Occipital lobe (tissue), 1 donor: ENCODE measurements at regions not wholly inside any gene's neighbourhood (a gene's known extent, or its start where the extent isn't known, plus 50 kb on each side); places are given as distances from the start of the nearest gene placed in this dataset.
A peak's percentile ranks its signal among the peaks of the same experiment; 100 is the strongest.
"Not testable (repeated sequence)": the region's sequence is repeated elsewhere in the genome, so short reads cannot be mapped to it uniquely, and the experiment has no call there.

Source experiments
- DNase-seq: peaks from one replicate; lab custom pipeline; 2025; lab: John Stamatoyannopoulos, UW

DNA sequence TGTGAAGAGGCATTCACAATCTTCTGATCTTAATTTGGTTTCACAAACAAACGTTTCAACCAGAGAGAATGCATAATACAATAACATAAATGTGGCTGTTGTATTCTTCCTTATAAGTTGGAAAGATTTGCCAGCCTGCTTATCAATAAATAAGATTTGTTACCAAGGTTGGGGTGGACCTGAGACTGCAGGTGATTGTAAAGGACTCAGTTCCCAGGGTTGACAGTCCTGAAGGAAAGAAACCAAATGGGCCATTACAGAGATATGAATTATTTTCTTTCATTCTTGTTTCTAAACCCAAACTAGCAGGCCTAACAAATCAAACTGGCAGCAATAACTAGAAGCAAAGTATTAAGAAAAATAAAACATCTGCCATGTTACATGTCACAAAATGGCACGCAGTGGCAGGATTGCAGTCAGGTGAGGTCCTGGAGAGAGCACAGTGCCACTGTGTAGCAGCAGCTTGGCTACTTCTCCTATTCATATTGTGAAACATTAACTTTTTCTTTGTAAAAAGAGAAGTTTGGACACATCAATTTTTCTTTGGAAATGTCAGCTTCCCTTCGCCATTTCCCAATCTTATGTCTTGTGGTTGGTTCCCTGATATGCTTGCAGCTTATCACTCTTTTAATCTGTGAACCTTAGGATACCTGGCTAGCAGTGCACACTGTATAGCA lies 133.8 kb upstream of the EMCN start:
- no peak for DNase-seq

DNA sequence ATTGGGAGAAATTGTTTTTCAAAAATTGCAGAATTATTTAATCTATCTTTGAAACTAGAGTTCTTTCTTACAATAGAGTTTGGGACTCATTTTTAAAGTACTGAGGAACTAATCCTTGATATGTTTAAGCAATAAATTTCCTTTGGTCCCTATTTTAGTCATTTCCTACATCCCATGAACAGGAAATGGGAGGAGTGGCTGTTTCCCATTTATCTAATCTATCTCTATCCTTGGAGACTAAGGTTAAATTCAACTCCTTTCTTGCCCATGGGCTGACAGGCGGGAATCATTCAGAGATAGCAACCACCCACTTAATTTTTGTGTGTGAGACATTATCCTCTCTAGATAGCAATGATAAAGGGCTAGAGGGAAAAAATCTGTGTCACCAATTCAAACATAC lies 131.6 kb upstream of the EMCN start:
- DNase-seq = no peak

DNA sequence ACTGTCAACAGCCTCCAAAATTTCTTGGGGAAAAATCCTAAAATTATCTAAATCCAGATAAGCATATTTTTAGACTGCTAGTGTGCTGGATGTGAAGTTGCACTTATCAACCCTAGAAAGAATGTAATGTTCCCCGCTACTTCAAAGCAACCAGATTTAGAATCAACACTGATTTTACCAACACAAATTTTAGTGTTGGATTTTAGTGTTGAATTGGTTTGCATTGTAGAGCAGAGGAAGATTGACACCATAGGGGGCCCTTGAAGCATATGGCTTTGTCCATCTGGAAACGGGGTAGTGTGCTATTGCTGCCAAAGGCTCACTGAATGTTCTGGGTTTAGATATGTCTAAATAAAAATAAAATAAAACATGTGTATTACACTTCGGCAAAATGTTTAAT lies 126.3 kb upstream of the EMCN start:
- DNase-seq = no peak

DNA sequence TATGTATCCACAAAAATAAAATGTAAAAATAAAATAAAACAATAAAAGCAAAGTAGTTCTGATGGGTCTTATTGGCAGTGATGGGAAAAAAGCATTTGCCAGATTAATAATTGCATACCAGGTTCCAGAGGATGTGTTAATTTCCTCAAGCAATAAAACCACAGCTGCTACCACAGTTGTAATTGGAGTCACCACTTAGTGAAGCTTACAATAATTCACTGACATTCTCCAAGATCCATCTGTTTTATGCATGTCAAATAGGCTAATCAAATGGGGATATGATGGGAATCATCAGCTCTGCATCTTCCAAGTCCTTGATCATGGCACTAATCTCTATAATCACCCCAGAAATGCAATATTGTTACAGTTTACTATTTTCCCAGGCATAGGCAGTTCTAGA lies 123.5 kb upstream of the EMCN start:
- DNase-seq = no peak

DNA sequence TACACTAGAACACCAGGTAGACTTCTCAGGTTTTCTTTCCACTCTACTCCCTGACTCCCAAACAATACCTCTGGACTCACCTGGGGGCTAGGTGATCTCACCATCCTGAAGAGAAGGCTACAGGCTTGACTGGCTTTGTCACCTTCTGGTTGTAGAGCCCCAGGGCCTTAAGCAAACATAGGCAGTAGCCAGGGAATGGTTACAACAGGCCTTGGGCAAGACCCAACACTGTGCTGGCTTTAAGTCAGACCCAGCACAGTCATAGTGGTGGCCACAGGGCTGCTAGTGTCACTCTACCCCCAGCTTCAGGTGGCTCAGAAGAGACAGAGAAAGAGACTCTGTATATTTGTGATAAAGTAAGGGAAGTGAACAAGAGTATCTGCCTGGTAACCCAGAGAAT lies 118.1 kb upstream of the EMCN start:
- no peak for DNase-seq

DNA sequence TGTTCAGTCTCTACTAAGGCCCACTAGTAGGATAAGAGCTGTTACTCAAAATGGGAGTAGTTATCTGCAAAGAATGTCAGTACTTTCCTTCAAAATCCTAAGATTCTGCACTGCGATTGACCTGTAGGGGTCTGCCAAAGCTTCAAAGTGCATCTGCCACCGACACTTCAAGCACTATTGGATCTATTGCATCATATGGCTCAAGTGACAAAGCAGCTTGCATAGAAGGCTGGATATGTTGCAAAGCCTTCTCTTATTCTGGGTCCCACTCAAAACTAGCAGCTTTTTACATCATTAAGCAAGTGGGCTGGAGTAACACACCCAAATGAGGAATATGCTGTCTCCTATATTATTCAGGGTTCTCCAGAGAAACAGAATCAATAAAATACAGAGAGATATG lies 115.4 kb upstream of the EMCN start:
- DNase-seq = no peak

DNA sequence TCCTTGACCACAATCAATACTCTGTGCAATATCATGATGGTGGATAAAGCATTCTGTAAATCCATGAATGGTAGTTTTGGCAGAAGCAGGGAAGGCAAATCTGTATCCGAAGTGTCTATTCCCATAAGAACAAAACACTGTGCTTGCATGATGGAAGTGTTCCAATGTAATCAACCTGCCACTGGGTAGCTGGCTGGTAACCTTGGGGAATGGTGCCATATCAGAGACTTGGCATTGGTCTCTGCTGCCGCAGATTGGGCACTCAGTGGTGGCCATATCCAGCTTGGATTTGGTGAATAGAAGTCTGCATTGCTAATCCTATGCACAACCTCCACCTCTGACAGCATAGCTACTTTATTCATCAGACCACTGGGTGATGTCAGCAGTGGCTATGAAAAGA lies 114.3 kb upstream of the EMCN start:
- no peak for DNase-seq

DNA sequence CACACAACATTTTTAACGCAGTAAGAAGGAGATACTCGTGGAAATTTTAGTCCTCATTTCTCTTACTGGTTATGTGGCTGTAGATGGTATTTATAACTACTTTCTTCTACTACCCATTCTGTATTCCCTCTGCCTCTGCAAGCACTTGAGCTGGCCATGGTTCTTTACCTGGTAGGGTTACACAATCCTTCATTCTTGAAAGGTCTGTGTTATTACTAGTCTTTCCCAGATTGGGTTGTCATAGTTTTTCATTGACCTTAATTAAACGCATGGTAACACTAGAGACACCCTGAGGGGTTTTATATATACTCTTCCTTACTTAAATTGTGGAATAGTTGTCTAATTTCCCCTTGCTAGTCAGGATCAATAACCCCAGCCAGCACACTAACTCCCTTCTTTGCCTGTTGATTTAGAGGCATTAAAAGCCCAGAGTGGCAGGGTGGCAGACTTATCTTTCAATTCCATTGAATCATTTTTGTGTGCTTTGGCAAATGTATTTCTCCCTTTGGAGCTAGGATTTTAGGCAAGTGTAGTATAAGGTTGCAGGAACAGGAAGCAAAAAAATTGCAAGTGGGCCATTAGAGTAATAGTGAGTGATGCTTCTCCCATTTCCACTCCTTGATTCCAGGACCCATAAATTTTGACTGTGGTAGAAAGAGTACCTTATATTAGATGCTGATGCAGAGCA lies 113.6 kb upstream of the EMCN start:
- no peak for DNase-seq

DNA sequence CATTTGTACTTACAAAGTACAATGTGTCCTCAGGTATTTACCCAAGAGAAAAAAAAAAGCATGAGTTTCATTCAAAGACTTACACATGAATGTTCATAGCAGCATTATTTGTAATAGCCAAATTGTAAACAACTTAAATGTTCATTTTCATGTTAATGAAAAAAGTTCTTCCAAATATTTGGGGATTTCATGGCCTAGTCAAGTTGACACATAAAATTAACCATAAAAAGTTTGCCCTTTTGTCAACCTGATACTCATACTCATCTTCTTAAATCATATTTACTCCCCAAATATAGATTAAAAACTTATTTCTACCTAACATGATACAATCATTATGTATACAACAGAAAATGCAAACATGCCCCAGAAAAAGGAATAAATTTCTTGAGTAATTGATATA lies 112.5 kb upstream of the EMCN start:
- DNase-seq = no peak

DNA sequence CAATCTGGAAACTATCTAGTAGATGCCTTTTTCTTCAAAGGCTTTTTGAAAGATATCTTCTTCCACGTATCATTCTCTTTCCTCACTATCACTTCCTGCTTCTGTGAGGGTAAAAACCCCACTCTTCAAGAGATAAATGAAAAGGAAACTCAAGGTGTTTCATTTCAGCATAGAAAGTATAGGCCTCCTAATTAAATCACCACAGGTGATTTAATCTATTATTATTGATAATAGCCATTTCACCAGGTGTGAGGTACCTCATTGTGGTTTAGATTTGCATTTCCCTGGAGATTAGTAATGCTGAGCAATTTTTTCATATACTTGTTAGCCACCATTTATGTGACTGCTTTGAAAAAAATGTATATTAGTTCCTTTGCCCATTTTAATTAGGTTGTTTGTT lies 92.0 kb upstream of the EMCN start:
- no peak for DNase-seq

DNA sequence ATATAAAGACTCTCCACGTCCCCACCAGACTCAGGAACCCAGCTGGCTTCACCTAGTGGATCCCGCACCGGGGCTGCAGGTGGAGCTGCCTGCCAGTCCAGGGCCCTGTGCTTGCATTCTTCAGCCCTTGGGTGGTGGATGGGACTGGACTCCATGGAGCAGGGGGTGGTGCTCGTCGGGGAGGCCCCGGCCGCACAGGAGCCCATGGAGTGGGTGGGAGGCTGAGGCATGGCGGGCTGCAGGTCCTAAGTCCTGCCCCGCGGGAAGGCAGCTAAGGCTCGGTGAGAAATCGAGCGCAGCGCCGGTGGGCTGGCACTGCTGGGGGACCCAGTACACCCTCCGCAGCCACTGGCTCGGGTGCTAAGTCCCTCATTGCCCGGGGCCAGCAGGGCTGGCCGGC lies 90.8 kb upstream of the EMCN start:
- not testable (repeated sequence) for DNase-seq

DNA sequence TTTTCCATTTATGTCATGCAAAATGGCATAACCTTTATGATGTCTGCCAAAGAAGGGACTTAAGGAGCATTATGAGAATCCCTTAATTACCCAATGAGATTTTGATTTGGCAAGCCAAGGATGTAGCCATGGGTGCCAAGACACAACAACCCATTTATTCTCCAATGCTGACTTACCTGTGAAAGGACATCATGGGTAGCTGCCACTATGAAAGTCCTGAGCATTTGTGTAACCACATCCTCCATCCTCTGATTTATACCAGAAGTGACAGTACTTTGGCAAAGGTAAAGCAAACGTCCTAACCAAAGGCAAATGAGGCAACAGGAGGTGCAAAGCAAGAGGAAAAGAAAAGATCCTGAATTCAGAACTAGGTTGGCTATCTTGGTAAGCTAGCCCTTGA lies 87.3 kb upstream of the EMCN start:
- no peak for DNase-seq

DNA sequence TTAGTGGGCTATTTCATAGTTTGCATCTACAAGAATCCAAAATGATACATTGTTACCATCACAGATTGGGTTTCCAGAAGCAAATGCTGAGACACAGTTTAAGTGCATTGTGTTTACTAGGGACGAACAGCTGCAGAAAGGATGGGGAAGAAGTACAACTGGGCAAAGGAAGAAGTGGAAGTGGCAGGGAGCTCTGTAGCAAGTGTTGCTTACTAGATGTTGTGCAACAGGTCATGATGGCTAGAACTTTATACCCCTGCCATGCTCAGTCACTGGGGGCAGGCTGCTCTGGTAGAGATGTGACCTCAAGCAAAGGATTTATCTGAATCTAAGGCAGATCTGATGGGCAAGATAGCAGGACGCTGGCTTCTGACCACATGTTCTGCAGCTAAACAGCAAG lies 76.1 kb upstream of the EMCN start:
- no peak for DNase-seq

DNA sequence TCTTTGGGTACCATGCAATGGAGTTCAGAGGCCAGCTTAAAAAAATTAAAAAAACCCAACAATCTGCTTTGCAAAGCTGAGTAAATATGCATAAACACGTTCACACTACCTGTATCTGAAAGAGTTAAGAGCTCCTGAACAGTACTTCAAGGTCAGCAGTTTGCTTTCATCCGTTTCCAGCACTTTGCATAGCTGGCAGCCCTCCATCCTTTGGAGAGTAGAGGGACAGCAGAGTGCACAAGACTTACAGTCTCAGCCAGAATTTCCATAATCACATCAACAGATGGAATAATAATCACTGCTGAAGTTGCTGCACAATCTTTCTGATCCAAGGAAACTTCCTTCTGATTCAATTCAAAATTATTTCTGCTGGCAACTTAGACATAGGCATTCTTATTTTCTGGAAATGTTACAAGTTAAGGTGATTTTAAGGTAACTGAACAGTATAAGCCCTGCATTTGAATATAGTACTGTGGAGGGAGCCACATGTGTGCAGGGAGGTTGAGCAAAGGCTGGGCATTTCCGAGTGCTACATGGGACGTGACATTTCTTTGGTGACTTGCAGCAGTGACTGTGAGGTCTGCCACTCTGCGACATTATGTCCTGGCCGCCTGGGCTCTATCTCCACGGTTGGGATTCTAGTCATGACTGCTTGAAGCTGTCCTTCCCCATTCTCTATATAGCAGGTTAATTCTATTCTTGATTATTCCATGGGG lies 73.5 kb upstream of the EMCN start:
- DNase-seq = no peak

DNA sequence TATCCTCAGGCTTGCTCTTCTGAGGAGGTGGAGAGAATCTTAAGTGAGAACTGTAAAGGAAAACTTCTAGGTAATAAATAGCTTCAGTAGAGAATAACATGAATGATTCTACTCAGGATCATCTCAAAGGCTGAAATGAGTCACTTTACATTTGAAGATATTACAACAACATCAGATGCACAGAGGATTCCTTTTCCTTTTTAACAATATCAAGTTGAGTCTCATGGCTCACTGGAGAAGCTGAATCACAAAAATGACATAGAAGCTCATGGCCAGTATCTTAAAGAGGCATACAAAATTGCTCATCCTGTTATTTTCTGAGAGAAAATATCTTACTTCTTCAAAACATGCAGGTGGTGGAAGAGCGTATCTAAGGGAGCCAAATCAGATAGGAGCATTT lies 72.5 kb upstream of the EMCN start:
- DNase-seq = no peak

DNA sequence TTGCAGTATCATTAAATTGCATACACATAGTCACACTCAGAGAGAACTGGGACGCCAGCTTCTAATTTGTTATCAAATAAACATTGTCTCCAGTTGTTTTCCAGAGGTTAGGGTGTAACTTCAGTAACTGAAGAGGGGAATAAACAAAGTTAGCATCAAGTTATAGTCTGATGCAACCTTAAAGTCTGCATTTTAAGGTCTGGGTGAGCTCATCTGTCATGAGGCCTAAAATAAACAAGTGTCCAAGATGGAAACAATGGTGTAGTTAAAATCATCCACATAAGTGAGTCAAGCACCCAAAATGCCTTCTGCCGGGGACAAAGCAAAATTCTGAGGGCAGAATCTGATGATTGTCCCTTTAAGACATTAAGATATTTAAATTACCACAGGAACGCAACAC lies 70.3 kb upstream of the EMCN start:
- no peak for DNase-seq

DNA sequence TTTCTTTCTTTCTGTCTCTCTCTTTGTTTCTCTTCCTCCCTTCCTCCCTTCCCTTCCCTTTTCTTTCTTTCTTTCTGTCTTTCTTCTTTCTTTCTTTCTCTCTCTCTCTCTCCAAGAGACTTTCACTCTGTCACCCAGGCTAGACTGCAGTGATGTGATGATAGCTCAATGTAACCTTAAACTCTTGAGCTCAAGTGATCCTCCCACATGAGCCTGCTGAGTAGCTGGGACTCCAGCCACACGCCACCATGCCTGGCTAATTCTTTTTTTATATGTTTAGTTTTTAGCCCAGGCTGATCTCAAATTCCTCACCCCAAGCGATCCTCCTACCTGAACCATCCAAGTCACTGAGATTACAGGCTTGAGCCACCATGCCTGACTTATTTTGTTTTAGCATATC lies 64.3 kb upstream of the EMCN start:
- DNase-seq = no peak

DNA sequence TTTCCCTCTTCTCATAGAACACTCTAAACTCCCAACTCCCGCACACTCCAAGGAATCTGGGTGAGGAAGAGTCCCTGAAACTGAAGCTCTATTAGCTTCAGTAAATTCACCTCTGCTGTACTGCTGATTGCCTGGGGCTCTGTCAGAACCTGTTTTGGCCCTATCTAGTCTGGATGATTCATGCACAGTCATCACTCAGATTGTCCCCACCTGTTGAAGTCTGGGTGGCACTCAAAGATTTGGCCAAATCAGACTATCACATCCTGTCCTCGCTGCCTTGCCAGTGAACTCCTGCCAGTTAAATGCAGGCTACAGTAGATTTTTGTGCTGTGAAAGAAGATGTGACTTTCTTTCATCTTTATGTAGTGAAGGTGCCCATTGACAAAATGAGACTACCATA lies 63.5 kb upstream of the EMCN start:
- peak; percentile 26 for DNase-seq

DNA sequence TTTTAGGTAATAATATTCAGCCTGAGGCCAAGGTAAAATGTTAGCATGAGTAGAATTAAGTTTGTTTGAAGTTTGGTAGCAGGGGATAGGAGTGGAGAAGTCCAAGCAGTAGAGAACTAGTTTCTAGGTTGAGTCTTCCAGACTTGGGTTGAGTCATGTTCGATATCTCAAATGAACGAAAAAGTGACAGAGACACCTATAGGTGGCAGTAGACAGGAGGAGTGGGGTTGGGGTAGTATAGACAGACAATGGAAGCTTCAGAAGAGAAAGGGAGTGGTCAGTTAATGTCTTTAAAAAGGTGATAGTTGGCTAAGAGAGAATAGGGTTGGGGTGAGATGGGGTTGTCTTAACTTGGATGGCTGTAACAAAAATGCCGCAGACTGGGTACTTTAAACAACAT lies 58.7 kb upstream of the EMCN start:
- DNase-seq = no peak

DNA sequence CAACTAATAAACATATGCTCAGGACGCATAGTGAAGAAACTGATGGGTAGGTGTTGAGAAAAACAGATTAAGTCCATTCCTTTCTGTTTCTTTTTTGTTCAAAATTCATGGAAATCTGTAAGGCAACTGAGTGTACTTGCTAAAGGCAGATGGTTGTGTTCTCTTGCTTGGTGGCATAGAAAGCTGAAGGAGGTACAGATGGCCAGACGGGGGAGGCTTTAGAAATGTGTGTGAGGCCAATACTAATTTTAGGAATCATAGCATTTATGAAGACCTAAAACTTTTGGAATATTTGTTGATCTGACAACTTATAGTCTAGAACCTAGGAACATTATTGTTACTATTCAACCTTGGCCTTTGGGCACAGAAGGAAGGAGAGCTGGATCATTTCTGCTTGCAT lies 56.8 kb upstream of the EMCN start:
- no peak for DNase-seq

DNA sequence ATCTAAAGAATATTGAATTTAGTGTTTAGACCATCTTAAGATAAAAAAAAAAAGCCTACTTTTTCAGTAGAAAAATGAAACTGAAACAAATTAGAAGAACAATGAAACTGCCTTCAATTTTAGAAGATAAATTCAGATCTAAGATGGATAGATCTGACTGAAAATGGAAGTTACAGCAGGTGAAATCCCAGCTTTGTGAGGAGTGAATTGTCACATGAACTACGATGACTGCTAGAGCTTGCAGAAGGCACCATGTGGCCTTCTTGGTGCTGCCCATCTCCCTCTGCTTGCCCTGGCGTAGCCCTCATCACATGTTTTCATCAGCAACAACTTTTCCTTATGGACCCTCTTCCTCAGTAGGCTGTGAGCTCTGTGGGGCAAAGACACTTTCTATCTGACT lies 51.4 kb upstream of the EMCN start:
- no peak for DNase-seq
